ENCODE measurements at regions not wholly inside any gene's neighbourhood (a gene's known extent, or its start where the extent isn't known, plus 50 kb on each side); places are given as distances from the start of the nearest gene placed in this dataset.
"Not testable (repeated sequence)": the region's sequence is repeated elsewhere in the genome, so short reads cannot be mapped to it uniquely, and the experiment has no call there.

- TF ChIP-seq SNAI2 (CRISPR knock-in tag; IDR thresholded peaks at IDR 0.05) (no peak), ZNF8 (CRISPR knock-in tag; IDR thresholded peaks at IDR 0.05) (no peak)
These were observed 714.9 kb upstream of the LUZP2 start (continued) for GRCh38 chr11:23781803-23782560.

DNA sequence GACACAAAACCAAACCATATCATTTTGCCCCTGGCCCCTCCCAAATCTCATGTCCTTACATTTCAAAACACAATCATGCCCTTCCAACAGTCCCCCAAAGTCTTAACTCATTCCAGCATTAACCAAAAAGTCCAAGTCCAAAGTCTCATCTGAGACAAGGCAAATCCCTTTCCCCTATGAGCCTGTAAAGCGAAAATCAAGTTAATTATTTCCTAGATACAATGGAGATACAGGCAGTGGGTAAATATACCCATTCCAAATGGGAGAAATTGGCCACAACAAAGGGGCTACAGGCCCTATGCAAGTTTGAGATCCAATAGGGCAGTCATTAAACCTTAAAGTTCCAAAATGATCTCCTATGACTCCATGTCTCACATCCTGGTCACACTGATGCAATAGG lies 709.9 kb upstream of the LUZP2 start:
- ATAC-seq: not testable (repeated sequence)

DNA sequence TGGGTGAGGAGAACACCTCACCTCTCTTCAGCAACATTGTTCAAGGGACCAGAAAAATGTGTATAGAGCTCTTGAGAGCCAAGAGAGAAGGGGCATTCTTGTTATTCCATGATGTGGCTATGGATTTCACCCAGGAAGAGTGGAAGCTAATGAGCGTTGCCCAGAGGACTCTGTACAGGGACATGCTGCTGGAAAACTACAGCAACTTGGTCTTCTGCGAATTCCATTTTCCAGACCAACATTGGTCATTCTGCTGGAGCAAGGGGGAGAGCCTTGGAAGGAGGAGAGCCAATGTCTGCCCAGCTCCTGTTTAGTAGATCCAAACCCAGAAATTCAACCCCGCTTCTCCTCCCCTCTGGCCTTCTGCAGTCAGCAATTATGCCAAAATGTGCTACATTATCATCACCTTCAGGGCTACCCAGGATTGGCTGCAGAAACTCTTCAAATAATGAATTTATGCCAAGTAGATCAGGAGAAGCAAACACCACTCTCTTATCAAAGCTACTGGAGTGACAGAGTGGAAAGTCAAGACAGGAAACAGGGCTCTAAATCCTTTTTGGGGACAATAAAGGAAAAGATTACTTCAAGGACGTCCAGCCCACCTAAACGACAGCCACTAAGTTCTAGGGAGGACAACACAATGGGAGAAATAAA lies 707.5 kb upstream of the LUZP2 start:
- peak; percentile 47; the same call in 1 of the 3 replicates for ATAC-seq
- TF ChIP-seq BACH2 (CRISPR knock-in tag; IDR thresholded peaks at IDR 0.05; ENCODE audit: borderline replicate concordance): no peak
- no peak for TF ChIP-seq ZNF70 (CRISPR knock-in tag; IDR thresholded peaks at IDR 0.05)
- TF ChIP-seq, protein P1, sequence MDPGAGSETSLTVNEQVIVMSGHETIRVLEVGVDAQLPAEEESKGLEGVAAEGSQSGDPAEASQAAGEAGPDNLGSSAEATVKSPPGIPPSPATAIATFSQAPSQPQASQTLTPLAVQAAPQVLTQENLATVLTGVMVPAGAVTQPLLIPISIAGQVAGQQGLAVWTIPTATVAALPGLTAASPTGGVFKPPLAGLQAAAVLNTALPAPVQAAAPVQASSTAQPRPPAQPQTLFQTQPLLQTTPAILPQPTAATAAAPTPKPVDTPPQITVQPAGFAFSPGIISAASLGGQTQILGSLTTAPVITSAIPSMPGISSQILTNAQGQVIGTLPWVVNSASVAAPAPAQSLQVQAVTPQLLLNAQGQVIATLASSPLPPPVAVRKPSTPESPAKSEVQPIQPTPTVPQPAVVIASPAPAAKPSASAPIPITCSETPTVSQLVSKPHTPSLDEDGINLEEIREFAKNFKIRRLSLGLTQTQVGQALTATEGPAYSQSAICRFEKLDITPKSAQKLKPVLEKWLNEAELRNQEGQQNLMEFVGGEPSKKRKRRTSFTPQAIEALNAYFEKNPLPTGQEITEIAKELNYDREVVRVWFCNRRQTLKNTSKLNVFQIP (CRISPR knock-in tag; IDR thresholded peaks at IDR 0.05; ENCODE audit: borderline replicate concordance, low read depth): no peak
- no peak for TF ChIP-seq GLIS3 (CRISPR knock-in tag; IDR thresholded peaks at IDR 0.05)
- no peak for TF ChIP-seq TCF4 (CRISPR knock-in tag; IDR thresholded peaks at IDR 0.05; ENCODE audit: borderline replicate concordance)

GRCh38 chr11:23789938-23790371 lies 706.9 kb upstream of the LUZP2 start:
- ATAC-seq: peak; percentile 94
- no peak for TF ChIP-seq ESRRG (CRISPR knock-in tag; IDR thresholded peaks at IDR 0.05)
- peak; percentile 45; the same call in 1 of the 2 replicates for TF ChIP-seq TOX (CRISPR knock-in tag; IDR thresholded peaks at IDR 0.05; ENCODE audit: borderline replicate concordance)

GRCh38 chr11:23797624-23798419 lies 699.0 kb upstream of the LUZP2 start:
- no peak for ATAC-seq
- TF ChIP-seq SNAI2 (CRISPR knock-in tag; IDR thresholded peaks at IDR 0.05) (no peak), ZNF8 (CRISPR knock-in tag; IDR thresholded peaks at IDR 0.05) (no peak), TOX (CRISPR knock-in tag; IDR thresholded peaks at IDR 0.05; ENCODE audit: borderline replicate concordance) (no peak), ISL1 (CRISPR knock-in tag; IDR thresholded peaks at IDR 0.05) (no peak), ZNF70 (CRISPR knock-in tag; IDR thresholded peaks at IDR 0.05) (no peak), TCF4 (CRISPR knock-in tag; IDR thresholded peaks at IDR 0.05; ENCODE audit: borderline replicate concordance) (no peak), ESRRG (CRISPR knock-in tag; IDR thresholded peaks at IDR 0.05) (no peak), ZNF565 (CRISPR knock-in tag; conservative IDR thresholded peaks at IDR 0.05; ENCODE audit: low read depth) (no peak), TSHZ2 (CRISPR knock-in tag; IDR thresholded peaks at IDR 0.05) (no peak), RARB (CRISPR knock-in tag; IDR thresholded peaks at IDR 0.05) (no peak)
- TF ChIP-seq, protein P2, sequence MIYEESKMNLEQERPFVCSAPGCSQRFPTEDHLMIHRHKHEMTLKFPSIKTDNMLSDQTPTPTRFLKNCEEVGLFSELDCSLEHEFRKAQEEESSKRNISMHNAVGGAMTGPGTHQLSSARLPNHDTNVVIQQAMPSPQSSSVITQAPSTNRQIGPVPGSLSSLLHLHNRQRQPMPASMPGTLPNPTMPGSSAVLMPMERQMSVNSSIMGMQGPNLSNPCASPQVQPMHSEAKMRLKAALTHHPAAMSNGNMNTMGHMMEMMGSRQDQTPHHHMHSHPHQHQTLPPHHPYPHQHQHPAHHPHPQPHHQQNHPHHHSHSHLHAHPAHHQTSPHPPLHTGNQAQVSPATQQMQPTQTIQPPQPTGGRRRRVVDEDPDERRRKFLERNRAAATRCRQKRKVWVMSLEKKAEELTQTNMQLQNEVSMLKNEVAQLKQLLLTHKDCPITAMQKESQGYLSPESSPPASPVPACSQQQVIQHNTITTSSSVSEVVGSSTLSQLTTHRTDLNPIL (CRISPR knock-in tag; IDR thresholded peaks at IDR 0.05; ENCODE audit: low read depth): no peak

- peak; percentile 57; the same call in 2 of the 3 replicates for ATAC-seq
These were observed 662.5 kb upstream of the LUZP2 start for GRCh38 chr11:23834306-23834705.
